ENCODE measurements at regions not wholly inside any gene's neighbourhood (a gene's known extent, or its start where the extent isn't known, plus 50 kb on each side); places are given as distances from the start of the nearest gene placed in this dataset.

DNA sequence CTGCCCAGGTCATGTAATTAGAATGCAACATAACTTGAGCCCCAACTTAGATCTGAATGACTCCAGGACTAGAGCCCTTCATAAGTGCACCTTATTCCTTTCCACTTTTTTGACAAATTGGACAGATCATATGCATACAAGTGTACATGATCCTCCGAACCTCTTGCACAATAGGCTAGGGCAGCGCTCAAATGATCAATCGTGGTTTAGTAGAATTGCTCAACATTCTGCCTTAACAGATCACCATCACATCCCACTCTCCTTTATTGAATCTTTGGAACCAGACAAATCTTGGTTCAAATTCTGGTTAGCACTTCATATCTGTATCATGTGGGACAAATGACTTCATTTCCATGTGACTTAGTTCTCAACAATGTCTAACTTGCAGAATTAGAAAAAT lies 106.8 kb upstream of the CDIN1 start:
- TF ChIP-seq, protein P1, sequence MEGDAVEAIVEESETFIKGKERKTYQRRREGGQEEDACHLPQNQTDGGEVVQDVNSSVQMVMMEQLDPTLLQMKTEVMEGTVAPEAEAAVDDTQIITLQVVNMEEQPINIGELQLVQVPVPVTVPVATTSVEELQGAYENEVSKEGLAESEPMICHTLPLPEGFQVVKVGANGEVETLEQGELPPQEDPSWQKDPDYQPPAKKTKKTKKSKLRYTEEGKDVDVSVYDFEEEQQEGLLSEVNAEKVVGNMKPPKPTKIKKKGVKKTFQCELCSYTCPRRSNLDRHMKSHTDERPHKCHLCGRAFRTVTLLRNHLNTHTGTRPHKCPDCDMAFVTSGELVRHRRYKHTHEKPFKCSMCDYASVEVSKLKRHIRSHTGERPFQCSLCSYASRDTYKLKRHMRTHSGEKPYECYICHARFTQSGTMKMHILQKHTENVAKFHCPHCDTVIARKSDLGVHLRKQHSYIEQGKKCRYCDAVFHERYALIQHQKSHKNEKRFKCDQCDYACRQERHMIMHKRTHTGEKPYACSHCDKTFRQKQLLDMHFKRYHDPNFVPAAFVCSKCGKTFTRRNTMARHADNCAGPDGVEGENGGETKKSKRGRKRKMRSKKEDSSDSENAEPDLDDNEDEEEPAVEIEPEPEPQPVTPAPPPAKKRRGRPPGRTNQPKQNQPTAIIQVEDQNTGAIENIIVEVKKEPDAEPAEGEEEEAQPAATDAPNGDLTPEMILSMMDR (IDR thresholded peaks at IDR 0.05): no peak
- no peak for TF ChIP-seq POLR2A (IDR thresholded peaks at IDR 0.05)

Data from esophagus squamous epithelium (tissue), 4 donors.